B cell (primary cell): ENCODE measurements at regions not wholly inside any gene's neighbourhood (a gene's known extent, or its start where the extent isn't known, plus 50 kb on each side); places are given as distances from the start of the nearest gene placed in this dataset.

Experiments used
- ATAC-seq: fragments of 200-7000 bp; cut with Tn5 transposase; one replicate; pipeline ENCODE4 v1.10.0; 2021; ENCODE audit warnings: low read depth, mild to moderate bottlenecking, moderate number of reproducible peaks, moderate library complexity
- CTCF ChIA-PET: fragments of 350-600 bp; sonication (Branson Sonifier 250); formaldehyde crosslinking; loops from one replicate; lab custom pipeline; 2021; ENCODE audit warnings: antibody characterized with exemption, inconsistent platforms; lab: Charles Lee
- POLR2A ChIA-PET: fragments of 350-600 bp; sonication (Branson Sonifier 250); formaldehyde crosslinking; loops from one replicate; lab custom pipeline; 2021; ENCODE audit warnings: antibody characterized with exemption; lab: Charles Lee
- DNase-seq: peaks from one replicate; pipeline ENCODE4 v3.0.0; 2013
- H2AFZ ChIP-seq: 2 replicates; pipeline ENCODE4 v1.6.1; 2012; ENCODE audit warnings: mild to moderate bottlenecking, low read depth, low read length; ENCODE audit not compliant: insufficient read depth, poor library complexity, severe bottlenecking
- H3K27ac ChIP-seq, 2 donors: 1 replicate in 1 of 2; 2 replicates in 1 of 2; pipeline ENCODE4 v1.5.1; 2012 to 2013; ENCODE audit warnings: low read length in 2 of 2, mild to moderate bottlenecking in 2 of 2, moderate library complexity in 1 of 2
- H3K27me3 ChIP-seq, 4 experiments: fragments of 200-600 bp in 1 of 4; sonication (generic) in 1 of 4; replicated peaks in 1 of 4; 1 replicate in 2 of 4; 2 replicates in 2 of 4; pipeline versions ENCODE4 v1.6.1 to v1.7.0; 2013 to 2016; ENCODE audit warnings: low read length in 3 of 4, mild to moderate bottlenecking in 2 of 4, mixed read lengths in 1 of 4, moderate library complexity in 1 of 4; ENCODE audit not compliant: insufficient read depth in 4 of 4, control insufficient read depth in 3 of 4; ENCODE audit errors: control extremely low read depth in 1 of 4
- H3K36me3 ChIP-seq, 2 experiments: replicated peaks in 1 of 2; 1 replicate in 1 of 2; 2 replicates in 1 of 2; pipeline versions ENCODE4 v1.6.1 to v1.7.1; 2013; ENCODE audit warnings: low read length in 1 of 2; ENCODE audit not compliant: insufficient read depth in 2 of 2, control insufficient read depth in 1 of 2; ENCODE audit errors: control extremely low read depth in 1 of 2, extremely low read depth in 1 of 2
- H3K4me1 ChIP-seq, 2 donors: fragments of 200-600 bp in 1 of 2; sonication (generic) in 1 of 2; 1 replicate in 1 of 2; 2 replicates in 1 of 2; pipeline versions ENCODE4 v1.5.1 to v1.6.1; 2013 to 2017; ENCODE audit warnings: low read length in 2 of 2; ENCODE audit not compliant: control insufficient read depth in 2 of 2, insufficient read depth in 2 of 2
- H3K4me2 ChIP-seq: replicated peaks from 2 replicates; pipeline ENCODE3; 2012; ENCODE audit warnings: mild to moderate bottlenecking, low read depth, low read length; ENCODE audit not compliant: poor library complexity, severe bottlenecking
- H3K4me3 ChIP-seq, 5 experiments: fragments of 200-600 bp in 1 of 5; sonication (generic) in 1 of 5; 1 replicate in 3 of 5; 2 replicates in 2 of 5; pipeline versions ENCODE4 v1.5.1 to v1.7.0; 2011 to 2016; ENCODE audit warnings: low read length in 4 of 5, mild to moderate bottlenecking in 4 of 5, low read depth in 2 of 5, control low read depth in 1 of 5, moderate library complexity in 1 of 5; ENCODE audit not compliant: insufficient read depth in 1 of 5; ENCODE audit errors: control extremely low read depth in 1 of 5, extremely low read depth in 1 of 5
- H3K79me2 ChIP-seq: fragments of 200-600 bp; sonication (generic); one replicate; pipeline ENCODE4 v1.6.0; 2016; ENCODE audit warnings: low read length; ENCODE audit not compliant: control insufficient read depth, insufficient read depth
- H3K9ac ChIP-seq: fragments of 200-600 bp; sonication (generic); 2 replicates; pipeline ENCODE4 v1.6.1; 2017; ENCODE audit warnings: mild to moderate bottlenecking, low read length, moderate library complexity
- H3K9me3 ChIP-seq, 3 donors: one replicate each; pipeline versions ENCODE4 v1.6.1 to v1.7.1; 2013; ENCODE audit warnings: low read length in 2 of 3; ENCODE audit not compliant: control insufficient read depth in 2 of 3, insufficient read depth in 1 of 3; ENCODE audit errors: control extremely low read depth in 1 of 3
- H4K20me1 ChIP-seq: 2 replicates; pipeline ENCODE4 v1.6.0; 2012; ENCODE audit warnings: mild to moderate bottlenecking, low read length; ENCODE audit not compliant: insufficient read depth, control insufficient read depth, poor library complexity, severe bottlenecking
- H3K27ac Mint-ChIP-seq: one replicate; pipeline ENCODE4 v1.8.0; 2021; ENCODE audit warnings: mixed read lengths
- H3K27me3 Mint-ChIP-seq: one replicate; pipeline ENCODE4 v1.8.0; 2021; ENCODE audit warnings: mixed read lengths
- H3K4me1 Mint-ChIP-seq: one replicate; pipeline ENCODE4 v1.8.0; 2021; ENCODE audit warnings: mixed read lengths
- H3K4me3 Mint-ChIP-seq: one replicate; pipeline ENCODE4 v1.8.0; 2021; ENCODE audit warnings: mixed read lengths
- H3K9me3 Mint-ChIP-seq: one replicate; pipeline ENCODE4 v1.8.0; 2022; ENCODE audit warnings: mixed read lengths; ENCODE audit not compliant: insufficient read depth
- CTCF ChIP-seq: fragments of 200-600 bp; IDR thresholded peaks from one replicate; pipeline ENCODE4 v1.8.0; 2022; ENCODE audit warnings: antibody characterized with exemption, mild to moderate bottlenecking
- EZH2 ChIP-seq: IDR thresholded peaks from 2 replicates; pipeline ENCODE4 v1.6.1; 2012; ENCODE audit warnings: borderline replicate concordance, low read depth, mild to moderate bottlenecking, moderate library complexity, low read length; ENCODE audit not compliant: insufficient read depth, poor library complexity, severe bottlenecking
- WGBS: methylation state at CpG from one replicate; pipeline ENCODE4 v1.1.5; 2013; ENCODE audit warnings: missing lambda C conversion rate; ENCODE audit not compliant: insufficient coverage; 5-methylcytosine and 5-hydroxymethylcytosine counted together
- intact Hi-C: fragments of 100-400 bp; cut with micrococcal nuclease; formaldehyde crosslinking; loops from one replicate; pipeline ENCODE4 v1.10.0; 2022

GRCh38 chr6:115613488-115613887 lies 447.2 kb downstream of the FRK start:
- H3K9ac ChIP-seq = no peak overlapping the region
- H3K79me2 ChIP-seq = no peaks in the 10 kb centered on the region
- Mint-ChIP-seq H3K27me3 (no peaks in the 10 kb centered on the region), H3K27ac (no peak overlapping the region), H3K4me1 (no peaks in the 10 kb centered on the region), H3K9me3 (no peaks in the 10 kb centered on the region), H3K4me3 (no peak overlapping the region)
- ChIA-PET POLR2A (no interaction called here), CTCF (no interaction called here)
- no peak for TF ChIP-seq EZH2
- TF ChIP-seq CTCF = no peak
- H3K4me3 ChIP-seq = no peak overlapping the region
- no peaks in the 10 kb centered on the region for H3K36me3 ChIP-seq
- no peaks in the 10 kb centered on the region for H3K27me3 ChIP-seq
- no peaks in the 10 kb centered on the region for H3K9me3 ChIP-seq
- H3K4me2 ChIP-seq = no peak overlapping the region
- 80% methylated on average over 1 of the region's 3 CpGs for WGBS
- H2AFZ ChIP-seq = no peak overlapping the region
- no peak for ATAC-seq
- no peak overlapping the region for H3K27ac ChIP-seq
- intact Hi-C loops = no loop called here
- H3K4me1 ChIP-seq = no peaks in the 10 kb centered on the region
- DNase-seq = no peak
- no peaks in the 10 kb centered on the region for H4K20me1 ChIP-seq

GRCh38 chr6:115612796-115613479 lies 447.8 kb downstream of the FRK start:
- WGBS = 72% methylated on average over 2 of the region's 7 CpGs
- no peaks in the 10 kb centered on the region for H3K27me3 ChIP-seq
- no peaks in the 10 kb centered on the region for H3K79me2 ChIP-seq
- H3K4me3 ChIP-seq = no peak overlapping the region
- no peak overlapping the region for H3K27ac Mint-ChIP-seq
- H3K27me3 Mint-ChIP-seq = no peaks in the 10 kb centered on the region
- H4K20me1 ChIP-seq = no peaks in the 10 kb centered on the region
- H3K4me1 Mint-ChIP-seq = no peaks in the 10 kb centered on the region
- no peak overlapping the region for H3K9ac ChIP-seq
- H3K9me3 Mint-ChIP-seq = no peaks in the 10 kb centered on the region
- ChIA-PET POLR2A (no interaction called here), CTCF (no interaction called here)
- DNase-seq (no peak), ATAC-seq (no peak)
- TF ChIP-seq EZH2 (no peak), CTCF (no peak)
- no peaks in the 10 kb centered on the region for H3K9me3 ChIP-seq
- H2AFZ ChIP-seq = no peak overlapping the region
- H3K4me1 ChIP-seq = no peaks in the 10 kb centered on the region
- no peak overlapping the region for H3K4me3 Mint-ChIP-seq
- no peak overlapping the region for H3K27ac ChIP-seq
- H3K4me2 ChIP-seq = no peak overlapping the region
- intact Hi-C loops = no loop called here
- H3K36me3 ChIP-seq = no peaks in the 10 kb centered on the region
